GM21423 (cell line): ENCODE measurements at regions not wholly inside any gene's neighbourhood (a gene's known extent, or its start where the extent isn't known, plus 50 kb on each side); places are given as distances from the start of the nearest gene placed in this dataset.

Experiments
- ATAC-seq: cut with Tn5 transposase; IDR thresholded peaks from one replicate; pipeline ENCODE4 v1.9.1; 2021; ENCODE audit warnings: mild to moderate bottlenecking, moderate library complexity; ENCODE audit not compliant: unreplicated experiment

DNA sequence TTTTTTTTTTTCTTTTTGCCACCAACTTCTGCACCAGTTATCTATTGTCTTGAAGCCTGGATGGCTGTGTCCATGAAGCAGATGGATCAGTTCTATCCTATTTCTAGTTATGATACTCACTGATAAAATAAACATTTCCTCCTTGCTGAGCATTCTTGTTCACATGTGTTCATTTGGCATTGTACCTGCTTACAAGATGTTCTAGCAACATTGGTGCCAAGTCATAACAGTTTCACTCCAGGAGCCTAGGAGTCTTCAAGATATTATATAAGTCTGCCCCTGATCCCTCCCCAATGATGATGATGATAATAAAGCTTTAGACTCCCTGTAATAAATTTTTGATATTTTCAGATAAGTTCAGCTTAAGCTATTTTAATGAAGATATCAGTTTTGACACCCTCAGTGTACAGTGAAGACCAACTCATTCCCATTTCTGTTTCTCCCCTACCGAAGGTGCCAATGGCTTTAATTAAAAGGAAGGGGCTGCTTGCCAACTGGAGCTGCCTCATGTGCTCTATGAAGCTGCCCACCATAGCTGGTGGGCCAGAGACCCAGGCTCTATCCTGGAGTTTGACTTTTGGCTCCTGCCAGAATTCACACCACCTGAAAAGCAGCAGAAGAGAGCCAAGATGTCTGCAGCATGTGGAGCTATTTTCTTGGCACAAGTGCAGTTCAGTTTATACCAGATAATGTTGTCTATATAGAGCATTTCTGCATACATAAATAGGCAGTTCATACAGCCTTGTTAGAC is 265.4 kb upstream of the TET2 start:
- ATAC-seq: no peak

DNA sequence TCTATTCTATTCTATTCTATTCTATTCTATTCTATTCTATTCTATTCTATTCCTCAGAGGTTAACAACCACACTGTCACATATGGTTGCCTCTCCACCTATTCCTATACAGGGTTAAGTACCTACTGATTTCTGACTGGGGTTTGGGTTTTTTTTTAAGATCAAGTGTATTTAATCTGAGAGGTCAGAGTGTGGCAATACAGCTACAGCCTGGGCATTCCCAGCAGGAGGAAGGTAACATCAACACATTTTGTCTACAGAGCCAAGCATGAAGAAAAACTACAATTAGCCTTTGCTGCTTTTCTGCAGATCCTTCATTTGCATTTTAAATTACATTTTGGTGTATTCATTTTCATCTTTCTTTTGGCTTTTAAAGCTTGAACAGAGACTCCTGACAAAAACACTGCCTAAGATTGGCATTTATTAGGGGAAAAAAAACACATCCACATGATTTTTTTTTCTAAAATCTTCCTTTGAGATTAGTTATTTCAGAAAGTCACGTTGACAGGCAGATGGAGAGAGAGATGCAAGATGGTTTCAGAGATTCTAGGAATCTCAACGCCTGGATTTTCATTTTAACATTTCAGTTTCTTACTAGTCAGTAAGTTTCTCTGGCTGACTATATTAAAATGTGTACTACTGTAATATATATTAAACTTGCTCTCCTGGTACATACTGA is 255.9 kb upstream of the TET2 start:
- no peak for ATAC-seq

DNA sequence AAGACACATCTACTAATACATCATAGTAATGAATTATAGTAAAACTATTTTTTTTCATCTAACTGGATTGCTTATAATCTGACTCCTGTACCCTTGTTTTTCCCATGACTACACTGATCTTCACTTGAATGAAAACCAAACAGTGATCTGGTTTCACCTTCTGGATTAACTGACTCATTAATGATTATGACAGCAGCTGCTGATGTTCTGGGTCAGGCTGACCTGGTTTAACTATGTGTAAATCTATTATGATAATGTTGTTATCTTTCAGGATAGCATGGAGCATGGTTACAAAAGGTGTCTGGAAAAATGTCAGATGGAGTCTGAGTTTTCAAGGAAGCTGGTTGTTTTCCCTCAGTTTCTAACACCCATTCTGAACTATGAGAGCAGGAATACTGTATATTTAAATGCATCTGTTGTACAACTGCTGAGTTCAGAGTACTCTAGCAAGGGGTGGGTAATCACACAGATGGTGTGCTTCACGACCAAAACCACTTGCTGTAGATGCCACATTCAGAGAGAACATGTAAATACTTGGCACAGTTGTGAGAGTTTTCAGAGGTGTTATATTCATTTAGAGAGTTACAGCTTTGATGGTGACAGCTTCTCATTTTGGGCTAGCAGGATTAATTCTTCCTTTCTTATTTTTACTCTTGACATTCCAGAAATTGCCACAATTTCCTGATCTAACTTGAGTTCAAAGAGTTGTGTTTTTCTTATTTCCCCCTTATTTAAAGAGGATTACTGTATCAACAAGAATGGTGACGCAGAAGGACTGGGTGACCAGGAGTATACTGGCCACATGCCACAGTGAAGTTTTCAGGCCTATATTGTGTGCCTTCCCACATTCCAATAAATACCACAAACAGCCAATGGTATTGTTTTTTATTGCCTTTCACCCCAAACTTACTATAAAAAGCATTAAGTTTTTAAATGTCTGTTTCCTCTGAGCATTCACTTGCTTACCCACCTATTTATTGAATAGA is 249.7 kb upstream of the TET2 start:
- peak; percentile 75 for ATAC-seq

DNA sequence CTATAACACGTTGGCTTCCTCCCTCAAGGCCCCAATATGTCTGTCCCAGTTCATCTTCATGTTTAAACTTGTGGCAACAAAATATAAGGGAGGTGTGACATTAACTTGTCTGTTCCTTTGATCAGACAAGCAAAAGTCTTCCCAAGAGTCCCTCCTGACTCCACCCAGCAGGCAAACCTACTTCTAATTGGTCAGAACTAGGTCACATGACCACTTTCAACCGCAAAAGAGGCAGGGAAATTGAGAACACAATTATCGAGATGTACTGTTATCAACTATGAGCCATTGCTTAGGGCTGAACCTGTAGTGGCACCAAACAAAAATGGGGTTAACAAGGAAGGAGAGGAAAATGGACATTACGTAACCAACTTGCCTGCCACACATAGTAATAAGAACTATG is 246.8 kb upstream of the TET2 start:
- no peak for ATAC-seq

DNA sequence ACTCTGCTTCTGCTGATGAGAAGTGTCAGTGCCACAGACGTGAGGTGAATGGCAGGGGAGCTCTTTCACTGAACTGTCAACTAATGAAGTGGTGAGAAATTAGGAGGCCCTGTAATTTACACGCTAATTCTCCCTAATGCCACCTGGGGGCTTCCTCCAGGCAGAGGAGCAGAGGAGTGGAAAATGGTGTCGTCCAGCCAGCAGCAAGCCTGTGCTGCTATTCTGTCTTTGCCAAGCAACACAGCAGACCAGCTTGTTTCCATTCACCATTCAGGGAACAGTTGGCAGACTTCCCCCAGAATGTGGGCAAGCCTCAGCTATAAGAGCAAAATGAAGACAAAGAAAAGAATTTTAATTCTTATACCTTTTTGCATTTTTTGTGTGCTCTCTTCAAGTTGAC is 245.2 kb upstream of the TET2 start:
- no peak for ATAC-seq

DNA sequence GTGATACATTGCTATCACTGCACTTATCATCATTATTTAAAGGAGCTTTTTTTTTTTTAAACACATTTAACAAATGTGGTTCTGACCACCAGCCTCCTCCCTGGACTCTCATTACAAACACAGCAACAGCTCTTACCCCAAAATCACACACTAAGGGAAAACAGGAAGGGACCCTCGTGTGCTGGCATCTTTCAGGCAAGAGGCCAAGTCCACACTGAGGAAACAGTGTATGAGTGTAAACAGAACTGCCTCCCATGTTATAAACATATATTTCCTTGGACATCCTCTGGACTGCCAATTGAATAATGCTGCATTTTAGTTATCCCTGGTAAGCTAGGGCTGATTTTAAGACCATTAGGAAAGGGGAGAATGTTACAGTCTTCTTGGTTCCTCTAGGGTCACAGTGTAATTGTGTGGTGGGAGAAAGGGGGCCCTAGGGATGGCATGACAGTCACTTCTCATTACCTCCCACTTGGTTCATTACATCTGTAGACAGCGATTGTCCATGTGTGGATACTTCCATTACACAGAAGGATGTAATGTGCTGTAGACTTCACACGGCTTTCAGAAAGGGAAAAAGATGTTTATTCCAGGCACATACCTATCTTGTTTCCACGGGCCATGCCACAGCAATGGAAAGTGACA is 244.6 kb upstream of the TET2 start:
- no peak for ATAC-seq

DNA sequence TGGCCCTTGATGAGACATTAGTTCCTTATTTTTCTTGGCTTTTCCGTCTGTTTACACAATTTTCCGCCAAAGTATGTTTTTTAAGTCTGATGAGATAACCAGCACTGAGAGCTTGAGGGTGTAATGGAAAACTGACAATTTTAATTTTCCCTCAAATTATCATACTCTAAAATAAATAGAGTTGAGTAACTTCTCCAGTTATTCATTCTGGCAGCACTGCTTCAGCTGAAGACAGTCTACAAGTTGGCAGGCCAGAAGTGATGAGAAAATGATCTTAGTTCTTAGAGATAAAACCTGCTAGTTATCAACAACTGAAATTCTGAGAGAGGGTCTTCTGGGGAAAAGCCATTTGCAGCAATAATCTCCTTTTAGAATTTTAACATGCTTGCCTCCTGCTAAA is 241.6 kb upstream of the TET2 start:
- ATAC-seq: no peak

DNA sequence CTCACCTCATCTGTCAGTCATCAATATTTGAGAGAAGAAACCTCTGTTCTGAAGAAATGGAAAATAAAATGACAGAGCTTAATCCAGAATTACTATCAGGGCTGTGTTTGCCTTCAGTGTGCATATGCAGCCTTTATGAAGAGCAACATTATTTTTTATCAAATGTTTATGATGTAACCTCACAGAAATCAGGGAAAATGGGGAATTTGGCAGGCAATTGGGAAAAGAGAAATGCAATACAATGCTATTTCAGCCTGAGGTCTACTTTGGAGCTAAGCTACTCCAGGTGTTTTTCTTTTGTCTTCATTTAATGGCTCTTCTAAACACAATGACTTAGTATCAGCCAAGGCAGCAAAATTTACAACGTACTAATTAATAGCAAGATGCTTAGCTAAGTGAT is 241.1 kb upstream of the TET2 start:
- no peak for ATAC-seq

DNA sequence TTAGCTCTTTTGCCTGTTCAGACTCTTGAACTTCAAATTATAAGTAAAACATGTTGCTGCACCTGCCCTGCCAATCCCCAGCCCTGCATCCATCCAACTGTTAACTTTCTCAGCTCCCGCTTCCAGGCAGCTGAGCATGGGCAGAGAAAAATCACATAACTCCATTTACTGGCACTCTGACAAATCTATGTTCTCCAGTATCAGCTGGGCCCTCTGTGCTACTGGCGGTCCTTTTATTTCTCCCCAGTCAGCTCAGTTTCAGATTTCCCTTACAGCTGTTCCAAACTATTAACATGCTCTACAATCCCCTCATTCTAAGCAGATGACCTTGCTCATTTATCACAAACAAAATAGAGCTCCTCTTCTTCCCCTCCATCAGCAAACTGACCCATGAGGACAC is 240.4 kb upstream of the TET2 start:
- ATAC-seq: no peak

DNA sequence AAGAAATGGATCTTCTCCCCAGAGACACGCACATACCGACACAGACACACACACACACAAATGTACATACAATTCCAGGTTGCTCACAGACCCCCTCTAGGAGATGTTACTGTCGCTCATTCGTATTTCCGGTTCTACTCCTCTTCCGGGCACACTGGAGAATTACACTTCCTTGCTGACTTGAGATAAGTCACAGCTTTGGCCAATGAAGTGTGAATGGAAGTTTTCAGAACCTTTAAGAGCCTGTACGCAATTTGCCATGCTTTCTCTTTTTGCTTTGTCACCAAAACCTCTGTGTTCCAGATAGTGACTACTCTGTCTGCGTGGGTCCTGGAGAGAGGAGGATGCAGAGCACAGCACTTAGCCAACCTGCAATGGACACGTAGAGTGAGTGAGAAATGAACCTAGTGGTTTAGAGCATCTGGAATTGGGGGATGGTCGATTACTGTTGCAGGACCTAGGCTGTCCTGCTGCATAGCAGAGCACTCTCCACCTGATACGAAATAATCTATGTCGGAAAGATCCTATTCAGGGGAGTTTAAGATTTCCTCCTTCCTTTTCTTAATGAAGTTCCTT is 239.5 kb upstream of the TET2 start:
- no peak for ATAC-seq

DNA sequence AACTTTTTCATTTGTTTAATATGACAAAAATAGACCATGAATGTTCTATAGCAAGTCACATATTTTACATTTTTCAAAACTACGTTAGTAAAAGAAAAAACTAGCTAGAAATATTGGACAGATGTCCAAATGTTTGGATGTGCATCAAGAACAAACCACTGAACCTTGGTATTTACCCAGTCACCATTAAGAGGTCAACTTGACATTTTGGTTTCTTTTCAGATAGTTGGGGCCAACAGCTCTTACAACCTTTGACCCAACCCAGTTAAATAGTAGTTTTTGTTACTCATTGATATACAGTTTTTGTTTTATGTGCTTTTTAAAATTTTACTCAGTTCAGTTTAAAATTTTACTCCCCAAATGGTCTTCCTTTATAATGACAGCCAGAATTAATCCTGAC is 238.7 kb upstream of the TET2 start:
- ATAC-seq: no peak

DNA sequence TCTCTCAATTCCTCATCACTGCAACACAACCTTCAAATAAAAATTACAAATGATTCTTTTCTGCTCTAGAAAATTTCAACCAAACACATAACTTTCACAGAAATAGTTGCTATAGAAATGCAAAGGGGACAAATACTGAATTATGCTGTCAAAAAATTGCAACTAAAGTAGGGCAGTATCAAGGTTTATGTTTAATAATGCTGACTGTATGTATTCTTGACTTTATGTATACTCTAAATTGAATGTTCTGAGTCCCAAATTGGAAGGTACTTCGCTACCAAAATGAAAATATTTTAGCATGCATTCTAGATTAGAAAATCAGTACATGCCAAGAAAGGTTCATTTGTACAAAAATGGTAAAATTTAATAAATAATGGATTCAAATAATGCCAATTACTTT is 237.3 kb upstream of the TET2 start:
- no peak for ATAC-seq

DNA sequence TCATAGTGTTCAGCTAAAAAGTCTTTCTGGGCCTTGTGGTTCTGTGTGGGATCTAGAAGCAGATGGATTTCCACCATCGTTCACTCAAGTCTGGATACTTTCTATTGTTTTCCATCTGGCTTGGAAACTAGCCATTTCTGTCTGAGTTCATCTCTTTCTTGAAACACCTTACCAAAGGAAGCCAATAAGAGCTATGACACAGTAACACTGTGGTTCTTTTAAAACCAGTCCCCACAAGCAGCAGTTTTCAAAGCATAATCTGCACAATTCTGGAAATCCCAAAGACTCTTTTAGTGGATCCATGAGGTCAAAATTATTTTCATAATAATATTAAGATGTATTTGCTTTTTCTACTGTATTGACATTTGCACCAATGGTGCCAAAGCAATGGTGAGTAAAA is 234.2 kb upstream of the TET2 start:
- no peak for ATAC-seq

DNA sequence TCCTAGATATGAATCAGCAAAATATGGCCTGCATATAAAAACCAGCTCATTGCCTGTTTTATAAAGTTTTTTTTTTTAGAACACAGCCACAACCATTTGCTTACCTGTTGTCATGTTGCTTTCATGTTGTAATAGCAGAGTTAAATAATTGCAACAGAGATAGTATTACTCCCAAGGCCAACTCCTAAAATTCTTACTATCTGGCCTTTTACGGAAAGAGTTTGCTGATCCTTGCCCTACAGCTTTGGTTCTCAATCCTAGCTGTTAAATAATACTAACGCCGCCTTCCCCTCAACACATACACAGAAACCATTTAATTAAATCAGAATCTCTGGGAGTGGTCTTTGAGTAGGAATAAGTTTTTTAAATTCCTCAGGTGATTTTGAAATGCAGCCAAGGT is 231.3 kb upstream of the TET2 start:
- ATAC-seq: no peak

DNA sequence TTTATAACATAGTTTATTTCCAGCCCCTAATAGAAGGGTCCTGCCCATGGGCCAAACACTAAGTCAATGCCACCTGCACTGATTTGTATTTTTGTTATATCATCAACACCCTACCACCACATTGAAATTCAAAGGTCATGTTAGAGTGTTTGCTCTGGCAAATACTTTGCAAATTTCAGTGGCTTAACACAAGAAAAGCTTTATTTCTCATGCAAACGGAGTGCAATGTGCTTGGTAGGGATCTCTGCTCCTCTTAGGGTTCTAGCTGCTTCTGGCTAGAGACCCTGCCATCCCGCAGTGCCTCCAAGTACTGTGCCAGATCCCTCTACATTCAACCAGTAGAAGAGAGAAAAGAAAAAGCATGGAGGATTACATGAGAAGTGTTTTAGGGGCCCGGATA is 230.8 kb upstream of the TET2 start:
- ATAC-seq: no peak

DNA sequence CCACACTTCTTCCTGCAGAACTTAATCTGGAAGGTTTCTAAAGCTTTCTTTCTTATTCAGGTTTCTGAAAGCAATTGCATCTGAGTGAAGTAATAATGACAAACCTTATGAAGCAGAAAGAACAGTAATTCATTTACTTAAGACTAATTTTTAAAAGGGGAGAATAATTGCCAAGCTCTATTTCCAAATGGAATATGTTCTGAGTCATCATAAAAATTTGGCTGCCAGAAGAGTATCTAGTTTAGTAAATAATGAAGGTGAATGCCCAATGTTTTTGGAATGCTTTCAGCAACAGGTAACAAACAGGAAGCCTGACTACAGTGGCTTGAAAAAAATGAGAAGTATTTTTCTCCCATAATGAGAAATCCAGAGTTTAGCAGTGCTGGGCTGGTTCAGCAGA is 227.3 kb upstream of the TET2 start:
- ATAC-seq: no peak

DNA sequence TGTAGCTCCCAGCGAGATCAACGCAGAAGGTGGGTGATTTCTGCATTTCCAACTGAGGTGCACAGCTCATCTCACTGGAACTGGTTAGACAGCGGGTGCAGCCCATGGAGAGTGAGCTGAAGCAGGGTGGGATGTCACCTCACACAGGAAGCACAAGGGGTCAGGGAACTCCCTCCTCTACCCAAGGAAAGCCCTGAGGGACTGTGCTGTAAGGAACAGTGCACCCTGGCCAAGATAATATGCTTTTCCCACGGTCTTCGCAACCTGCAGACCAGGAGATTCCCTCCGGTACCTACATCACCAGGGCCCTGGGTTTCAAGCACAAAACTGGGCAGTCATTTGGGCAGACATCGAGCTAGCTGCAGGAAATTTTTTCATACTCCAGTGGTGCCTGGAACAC is 216.4 kb upstream of the TET2 start:
- no peak for ATAC-seq

DNA sequence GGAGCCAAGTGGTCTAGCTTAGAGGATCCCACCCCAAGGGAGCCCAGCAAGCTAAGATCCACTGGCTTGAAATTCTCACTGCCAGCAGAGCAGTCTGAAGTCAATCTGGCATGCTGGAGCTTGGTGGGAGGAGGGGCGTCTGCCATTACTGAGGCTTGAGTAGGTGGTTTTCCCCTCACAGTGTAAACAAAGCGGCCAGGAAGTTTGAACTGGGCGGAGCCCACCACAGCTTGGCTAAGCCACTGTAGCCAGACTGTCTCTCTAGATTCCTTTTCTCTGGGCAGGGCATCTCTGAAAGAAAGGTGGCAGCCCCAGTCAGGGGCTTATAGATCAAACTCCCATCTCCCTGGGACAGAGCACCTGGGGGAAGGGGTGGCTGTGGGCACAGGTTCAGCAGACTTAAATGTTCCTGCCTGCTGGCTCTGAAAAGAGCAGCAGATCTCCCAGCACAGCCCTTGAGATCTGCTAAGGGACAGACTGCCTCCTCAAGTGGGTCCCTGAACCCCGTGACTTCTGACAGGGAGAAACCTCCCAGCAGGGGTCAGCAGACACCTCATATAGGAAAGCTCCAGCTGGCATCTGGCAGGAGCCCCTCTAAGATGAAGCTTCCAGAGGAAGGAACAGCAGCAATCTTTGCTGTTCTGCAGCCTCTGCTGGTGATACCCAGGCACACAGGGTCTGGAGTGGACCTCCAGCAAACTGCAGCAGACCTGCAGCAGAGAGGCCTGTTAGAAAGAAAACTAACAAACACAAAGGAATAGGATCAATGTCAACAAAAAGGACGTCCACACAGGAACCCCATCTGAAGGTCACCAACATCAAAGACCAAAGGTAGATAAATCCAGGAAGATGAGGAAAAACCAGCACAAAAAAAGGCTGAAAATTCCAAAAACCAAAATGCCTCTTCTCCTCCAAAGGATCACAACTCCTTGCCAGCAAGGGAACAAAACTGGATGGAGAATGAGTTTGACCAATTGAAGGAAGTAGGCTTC is 215.6 kb upstream of the TET2 start:
- ATAC-seq: peak; percentile 68

DNA sequence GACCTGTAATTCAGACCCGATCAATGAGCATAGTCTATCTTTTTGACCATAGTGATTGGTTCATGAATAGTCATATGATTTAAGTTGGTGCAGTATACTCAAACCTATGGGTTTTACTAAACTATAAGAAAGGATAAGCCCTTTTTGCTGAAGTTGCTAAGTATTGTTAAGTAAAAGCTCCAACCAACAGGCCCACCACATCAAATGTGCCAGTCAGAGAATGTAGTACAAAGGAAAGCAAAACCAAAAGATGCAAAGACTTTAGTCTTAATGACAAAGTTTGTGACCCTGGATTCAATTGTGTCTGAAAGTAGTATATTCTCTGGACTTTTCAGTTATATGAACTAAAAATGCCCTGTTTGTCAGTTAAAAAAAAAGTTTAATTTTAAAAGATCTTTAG is 208.1 kb upstream of the TET2 start:
- no peak for ATAC-seq

DNA sequence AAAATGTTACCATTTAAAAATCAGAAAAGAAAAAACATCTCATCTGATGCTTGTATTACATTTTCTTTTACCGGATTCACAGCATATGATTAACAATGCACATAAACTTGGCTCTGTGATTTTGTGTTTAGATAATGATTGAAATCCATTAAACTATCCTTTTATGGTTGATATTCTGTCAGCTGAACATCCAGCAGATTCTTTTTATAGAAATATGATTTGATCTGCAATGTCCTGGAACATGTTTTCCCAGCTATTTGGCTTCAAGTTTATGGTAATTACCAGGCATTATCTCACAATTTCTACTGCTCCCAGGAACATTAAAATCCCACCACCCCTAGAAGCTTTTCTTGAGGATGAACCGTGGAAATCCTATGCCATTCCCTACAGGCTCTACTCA is 205.7 kb upstream of the TET2 start:
- no peak for ATAC-seq
